BJ (cell line): ENCODE measurements at regions not wholly inside any gene's neighbourhood (a gene's known extent, or its start where the extent isn't known, plus 50 kb on each side); places are given as distances from the start of the nearest gene placed in this dataset.
A peak's percentile ranks its signal among the peaks of the same experiment; 100 is the strongest.

Experiments used
- CTCF ChIA-PET: fragments of 350-600 bp; formaldehyde crosslinking; extraction: SDS; loops from one replicate; lab custom pipeline; 2021; ENCODE audit warnings: antibody characterized with exemption, inconsistent platforms; lab: Yijun Ruan, JAX
- POLR2A ChIA-PET: fragments of 300-600 bp; sonication (Branson Sonifier 250); formaldehyde crosslinking; extraction: SDS; loops from one replicate; lab custom pipeline; 2021; ENCODE audit warnings: antibody characterized with exemption; lab: Charles Lee
- DNase-seq: peaks from one replicate; pipeline ENCODE4 v3.0.0-alpha.2; 2011; ENCODE audit warnings: low read depth
- H3K27me3 ChIP-seq: 2 replicates; pipeline ENCODE4 v1.6.0; 2011; ENCODE audit warnings: low read length; ENCODE audit not compliant: control insufficient read depth, insufficient read depth
- H3K36me3 ChIP-seq: 2 replicates; pipeline ENCODE4 v1.5.1; 2011; ENCODE audit warnings: low read length; ENCODE audit not compliant: control insufficient read depth, insufficient read depth
- H3K4me3 ChIP-seq: 2 replicates; pipeline ENCODE4 v1.5.1; 2011; ENCODE audit warnings: low read depth, mild to moderate bottlenecking, control low read depth, low read length
- CTCF ChIP-seq: IDR thresholded peaks from 2 replicates; pipeline ENCODE4 v1.5.1; 2011; ENCODE audit warnings: low read depth, mild to moderate bottlenecking, control low read depth, inconsistent platforms, low read length, moderate library complexity; ENCODE audit not compliant: insufficient read depth

DNA sequence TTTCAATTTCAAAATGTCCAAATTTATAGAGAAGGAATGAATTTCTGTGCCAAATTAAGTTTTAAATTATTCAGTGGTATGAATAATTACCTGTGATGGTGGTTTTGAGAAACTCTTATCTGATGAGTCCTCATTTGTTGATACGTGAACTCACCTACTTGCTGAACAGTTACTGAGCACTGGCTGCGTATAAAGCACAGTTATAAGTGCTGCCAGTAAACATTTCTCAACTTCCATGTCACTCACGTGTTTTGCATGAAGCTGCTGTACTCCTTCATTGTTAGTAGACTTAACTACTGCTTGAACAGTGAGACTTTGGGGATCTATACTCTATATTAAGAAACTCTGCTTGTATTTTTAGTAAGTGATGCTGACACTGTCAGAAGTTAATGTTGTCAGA, 269.1 kb upstream of the FZD8 start:
- CTCF ChIA-PET: interaction anchor here (1.0 to 1.5 kb wide), 2 partner anchors 271 to 276 kb away, joined by 4 read pairs; no protein-coding TSS in a partner anchor
- DNase-seq: no peak
- no peaks in the 10 kb centered on the region for H3K36me3 ChIP-seq
- no peak for TF ChIP-seq CTCF
- H3K27me3 ChIP-seq: no peaks in the 10 kb centered on the region
- no peak overlapping the region for H3K4me3 ChIP-seq
- POLR2A ChIA-PET: no interaction called here

- POLR2A ChIA-PET: no interaction called here
These were observed 268.1 kb upstream of the FZD8 start for GRCh38 chr10:35910234-35910633.

GRCh38 chr10:35909121-35909720, 267.1 kb upstream of the FZD8 start:
- no peaks in the 10 kb centered on the region for H3K36me3 ChIP-seq
- H3K4me3 ChIP-seq: no peak overlapping the region
- DNase-seq: no peak
- CTCF ChIA-PET: interaction anchor here (0.6 to 1.5 kb wide), 5 partner anchors 18 to 271 kb away, joined by 3 to 5 read pairs (median 3); no protein-coding TSS in a partner anchor
- POLR2A ChIA-PET: no interaction called here
- TF ChIP-seq CTCF: no peak
- no peaks in the 10 kb centered on the region for H3K27me3 ChIP-seq

More at GRCh38 chr10:35910234-35910633, 268.1 kb upstream of the FZD8 start:
- peak; percentile 50 for DNase-seq
- TF ChIP-seq CTCF: no peak
- Histone ChIP-seq H3K27me3 (no peaks in the 10 kb centered on the region), H3K4me3 (no peak overlapping the region), H3K36me3 (no peaks in the 10 kb centered on the region)
- CTCF ChIA-PET: interaction anchor here (0.6 to 1.5 kb wide), 6 partner anchors 19 to 783 kb away, joined by 3 to 5 read pairs (median 4); no protein-coding TSS in a partner anchor

GRCh38 chr10:35908451-35908850, 266.4 kb upstream of the FZD8 start:
- H3K4me3 ChIP-seq: no peak overlapping the region
- no peak for DNase-seq
- TF ChIP-seq CTCF: no peak
- CTCF ChIA-PET: interaction anchor here (0.6 to 2.1 kb wide), 2 partner anchors 8 to 262 kb away, joined by 3 to 9 read pairs; no protein-coding TSS in a partner anchor
- no peaks in the 10 kb centered on the region for H3K27me3 ChIP-seq
- POLR2A ChIA-PET: no interaction called here
- H3K36me3 ChIP-seq: no peaks in the 10 kb centered on the region

GRCh38 chr10:35907548-35907947, 265.5 kb upstream of the FZD8 start:
- ChIA-PET POLR2A (no interaction called here), CTCF (interaction anchor here (0.6 to 2.1 kb wide), 3 partner anchors 9 to 267 kb away, joined by 3 to 9 read pairs (median 3); no protein-coding TSS in a partner anchor)
- no peaks in the 10 kb centered on the region for H3K36me3 ChIP-seq
- H3K4me3 ChIP-seq: no peak overlapping the region
- DNase-seq: no peak
- no peak for TF ChIP-seq CTCF
- no peaks in the 10 kb centered on the region for H3K27me3 ChIP-seq
